ENCODE measurements at regions not wholly inside any gene's neighbourhood (a gene's known extent, or its start where the extent isn't known, plus 50 kb on each side); places are given as distances from the start of the nearest gene placed in this dataset.
"Not testable (repeated sequence)": the region's sequence is repeated elsewhere in the genome, so short reads cannot be mapped to it uniquely, and the experiment has no call there.

DNA sequence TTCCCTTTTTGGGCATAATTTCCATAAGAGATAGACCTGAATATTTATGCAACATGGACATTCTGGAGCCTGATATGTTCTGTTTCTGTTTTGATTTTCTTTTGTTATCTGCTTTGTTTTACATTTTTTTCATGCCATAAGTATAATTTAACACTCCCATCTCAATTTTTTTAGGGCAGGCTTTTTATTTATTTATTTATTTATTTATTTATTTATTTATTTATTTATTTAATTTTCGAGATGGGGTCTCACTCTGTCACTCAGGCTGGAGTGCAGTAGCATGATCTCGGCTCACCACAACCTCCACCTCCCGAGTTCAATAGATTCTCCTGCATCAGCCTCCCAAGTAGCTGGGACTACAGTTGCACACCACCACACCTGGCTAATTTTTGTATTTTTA, 427.6 kb downstream of the ZNF804A start:
- TF ChIP-seq, protein P1, sequence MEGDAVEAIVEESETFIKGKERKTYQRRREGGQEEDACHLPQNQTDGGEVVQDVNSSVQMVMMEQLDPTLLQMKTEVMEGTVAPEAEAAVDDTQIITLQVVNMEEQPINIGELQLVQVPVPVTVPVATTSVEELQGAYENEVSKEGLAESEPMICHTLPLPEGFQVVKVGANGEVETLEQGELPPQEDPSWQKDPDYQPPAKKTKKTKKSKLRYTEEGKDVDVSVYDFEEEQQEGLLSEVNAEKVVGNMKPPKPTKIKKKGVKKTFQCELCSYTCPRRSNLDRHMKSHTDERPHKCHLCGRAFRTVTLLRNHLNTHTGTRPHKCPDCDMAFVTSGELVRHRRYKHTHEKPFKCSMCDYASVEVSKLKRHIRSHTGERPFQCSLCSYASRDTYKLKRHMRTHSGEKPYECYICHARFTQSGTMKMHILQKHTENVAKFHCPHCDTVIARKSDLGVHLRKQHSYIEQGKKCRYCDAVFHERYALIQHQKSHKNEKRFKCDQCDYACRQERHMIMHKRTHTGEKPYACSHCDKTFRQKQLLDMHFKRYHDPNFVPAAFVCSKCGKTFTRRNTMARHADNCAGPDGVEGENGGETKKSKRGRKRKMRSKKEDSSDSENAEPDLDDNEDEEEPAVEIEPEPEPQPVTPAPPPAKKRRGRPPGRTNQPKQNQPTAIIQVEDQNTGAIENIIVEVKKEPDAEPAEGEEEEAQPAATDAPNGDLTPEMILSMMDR (IDR thresholded peaks at IDR 0.05) = not testable (repeated sequence)
- TF ChIP-seq POLR2AphosphoS5 (IDR thresholded peaks at IDR 0.05; ENCODE audit: low read depth, low read length) = not testable (repeated sequence)

Data from Panc1 (cell line).